Cardiac muscle cell (in vitro differentiated cells and primary cell): ENCODE measurements at regions not wholly inside any gene's neighbourhood (a gene's known extent, or its start where the extent isn't known, plus 50 kb on each side); places are given as distances from the start of the nearest gene placed in this dataset.
A peak's percentile ranks its signal among the peaks of the same experiment; 100 is the strongest.

Source experiments
- DNase-seq, 2 donors: peaks; one replicate each; pipeline versions ENCODE4 v3.0.0 to v3.0.0-alpha.2; 2010 to 2017; ENCODE audit warnings: low read depth in 1 of 2, low spot score in 1 of 2
- H3K27ac ChIP-seq: fragments of 200-600 bp; sonication (generic); 2 replicates; pipeline ENCODE4 v1.5.1; 2016
- H3K27me3 ChIP-seq: fragments of 200-600 bp; sonication (generic); 2 replicates; pipeline ENCODE4 v1.6.0; 2016; ENCODE audit warnings: control low read depth
- H3K36me3 ChIP-seq: fragments of 200-600 bp; sonication (generic); 2 replicates; pipeline ENCODE4 v1.5.1; 2016; ENCODE audit warnings: control low read depth
- H3K4me1 ChIP-seq: fragments of 200-600 bp; sonication (generic); 2 replicates; pipeline ENCODE4 v1.8.1; 2017; ENCODE audit warnings: low read depth, mild to moderate bottlenecking, mixed run types
- H3K4me3 ChIP-seq: fragments of 200-600 bp; sonication (generic); 2 replicates; pipeline ENCODE4 v1.5.1; 2016; ENCODE audit warnings: mild to moderate bottlenecking
- H3K9me3 ChIP-seq: fragments of 200-600 bp; sonication (generic); 2 replicates; pipeline ENCODE4 v1.5.1; 2017; ENCODE audit warnings: low read depth, mild to moderate bottlenecking, control low read depth
- CTCF ChIP-seq: IDR thresholded peaks from 2 replicates; pipeline ENCODE4 v1.5.1; 2012; ENCODE audit warnings: low read depth, mild to moderate bottlenecking, low read length

DNA sequence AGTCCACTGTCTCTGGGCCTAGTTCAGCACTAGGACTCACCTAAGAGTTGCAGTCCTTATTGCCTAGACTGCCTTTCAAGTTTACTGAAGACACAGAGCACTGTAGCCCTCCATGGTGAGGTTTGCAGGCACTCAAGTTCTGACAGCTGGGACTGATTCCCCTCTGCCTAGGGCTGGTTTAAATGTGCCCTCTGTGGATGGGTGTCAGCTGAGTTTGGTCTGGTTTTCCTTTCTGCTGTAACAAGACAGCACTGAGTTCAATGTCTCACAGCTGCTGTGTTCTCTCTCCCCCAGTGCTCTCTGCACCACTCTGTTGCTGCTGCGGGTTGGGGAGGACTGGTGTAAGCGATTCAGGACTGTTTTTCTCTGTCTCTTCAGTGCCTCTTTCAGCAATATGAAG lies 75.2 kb upstream of the C1orf21 start:
- no peaks in the 10 kb centered on the region for H3K4me1 ChIP-seq
- no peak for TF ChIP-seq CTCF
- H3K36me3 ChIP-seq, result no peaks in the 10 kb centered on the region
- H3K9me3 ChIP-seq, result no peaks in the 10 kb centered on the region
- H3K4me3 ChIP-seq, result no peak overlapping the region
- H3K27ac ChIP-seq, result no peak overlapping the region
- no peaks in the 10 kb centered on the region for H3K27me3 ChIP-seq
- DNase-seq, result no peak

- Histone ChIP-seq H3K36me3 (no peaks in the 10 kb centered on the region), H3K4me1 (no peaks in the 10 kb centered on the region), H3K4me3 (no peak overlapping the region), H3K27ac (no peak overlapping the region), H3K9me3 (no peaks in the 10 kb centered on the region), H3K27me3 (no peaks in the 10 kb centered on the region)
- no peak for TF ChIP-seq CTCF
- DNase-seq, result peak in 1 of 2 donors; percentile 61
Observed at GRCh38 chr1:184315254-184315653, 71.6 kb upstream of the C1orf21 start.

- Histone ChIP-seq H3K4me1 (no peaks in the 10 kb centered on the region), H3K9me3 (no peaks in the 10 kb centered on the region), H3K27ac (no peak overlapping the region), H3K36me3 (no peaks in the 10 kb centered on the region), H3K4me3 (no peak overlapping the region), H3K27me3 (no peaks in the 10 kb centered on the region)
- no peak for DNase-seq
- no peak for TF ChIP-seq CTCF
Observed at GRCh38 chr1:184319879-184320278, 67.0 kb upstream of the C1orf21 start.

DNA sequence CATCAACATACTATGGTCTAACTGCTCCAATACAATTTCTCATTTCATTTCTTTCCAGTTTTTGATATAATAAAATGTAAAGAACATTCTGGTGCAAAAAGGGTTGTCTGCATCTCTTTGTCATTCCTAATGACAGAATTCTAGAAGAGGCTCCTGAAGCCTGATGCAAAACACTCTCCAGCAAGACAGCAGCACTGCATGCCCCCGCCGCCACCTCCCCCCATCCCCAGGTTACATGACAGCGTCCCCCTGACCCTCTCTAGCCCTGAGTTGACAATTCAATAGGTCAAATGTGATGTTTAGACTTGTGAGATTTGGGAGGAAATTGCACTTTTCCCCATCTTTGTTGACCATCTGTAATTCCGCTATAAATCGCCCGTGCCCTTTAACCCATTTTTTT lies 64.6 kb upstream of the C1orf21 start:
- no peak for DNase-seq

GRCh38 chr1:184324972-184325371 lies 61.9 kb upstream of the C1orf21 start:
- H3K36me3 ChIP-seq, result no peaks in the 10 kb centered on the region
- no peak overlapping the region for H3K27ac ChIP-seq
- no peaks in the 10 kb centered on the region for H3K27me3 ChIP-seq
- H3K9me3 ChIP-seq, result no peaks in the 10 kb centered on the region
- no peak for TF ChIP-seq CTCF
- H3K4me3 ChIP-seq, result no peak overlapping the region
- H3K4me1 ChIP-seq, result no peaks in the 10 kb centered on the region
- no peak for DNase-seq

More for the DNA sequence above, 64.6 kb upstream of the C1orf21 start:
- H3K4me1 ChIP-seq, result no peaks in the 10 kb centered on the region
- H3K36me3 ChIP-seq, result no peaks in the 10 kb centered on the region
- no peak overlapping the region for H3K4me3 ChIP-seq
- H3K27me3 ChIP-seq, result no peaks in the 10 kb centered on the region
- TF ChIP-seq CTCF, result no peak
- no peak overlapping the region for H3K27ac ChIP-seq
- H3K9me3 ChIP-seq, result no peaks in the 10 kb centered on the region

DNA sequence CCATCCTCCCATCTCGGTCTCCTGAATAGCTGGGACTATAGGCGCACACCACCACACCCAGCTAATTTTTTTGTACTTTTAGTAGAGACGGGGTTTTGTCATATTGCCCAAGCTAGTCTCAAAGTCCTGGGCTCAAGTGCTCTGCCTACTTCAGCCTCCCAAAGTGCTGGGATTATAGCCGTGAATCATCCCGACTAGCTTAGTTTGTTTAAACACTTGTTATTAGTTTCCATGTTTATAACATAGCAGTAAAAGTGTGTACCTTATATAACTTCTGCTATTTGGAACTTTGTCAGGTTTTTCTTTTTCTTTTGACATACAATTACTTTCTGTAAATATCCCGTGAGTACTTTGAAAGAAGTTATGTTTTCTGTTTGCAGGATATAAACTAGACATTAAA lies 60.6 kb upstream of the C1orf21 start:
- no peak for DNase-seq
- Histone ChIP-seq H3K4me3 (no peak overlapping the region), H3K9me3 (no peaks in the 10 kb centered on the region), H3K4me1 (peaks cover 8% of the 10 kb centered on the region), H3K36me3 (no peaks in the 10 kb centered on the region), H3K27ac (no peak overlapping the region), H3K27me3 (no peaks in the 10 kb centered on the region)
- TF ChIP-seq CTCF, result no peak
